SU-DHL-6 (cell line): ENCODE measurements at regions not wholly inside any gene's neighbourhood (a gene's known extent, or its start where the extent isn't known, plus 50 kb on each side); places are given as distances from the start of the nearest gene placed in this dataset.

Experiments
- H2AFZ ChIP-seq: fragments of 200-600 bp; sonication (generic); 2 replicates; pipeline ENCODE4 v1.6.1; 2014; ENCODE audit warnings: low read depth, mild to moderate bottlenecking, moderate library complexity, mixed read lengths, antibody characterized with exemption, low read length; ENCODE audit not compliant: severe bottlenecking
- H3F3A ChIP-seq: fragments of 200-600 bp; shearing (Covaris generic); 2 replicates; pipeline ENCODE4 v1.6.0; 2016; ENCODE audit warnings: antibody characterized with exemption, mild to moderate bottlenecking; ENCODE audit not compliant: insufficient read depth
- H3K27ac ChIP-seq: fragments of 200-600 bp; sonication (generic); 2 replicates; pipeline ENCODE4 v1.5.1; 2016; ENCODE audit warnings: low read depth, mild to moderate bottlenecking, low read length, moderate library complexity, mixed read lengths
- H3K27me3 ChIP-seq: fragments of 200-600 bp; sonication (generic), shearing (Covaris generic); 2 replicates; pipeline ENCODE4 v1.6.0; 2014; ENCODE audit warnings: mild to moderate bottlenecking, low read length
- H3K36me3 ChIP-seq: fragments of 200-600 bp; sonication (generic); 2 replicates; pipeline ENCODE4 v1.6.1; 2014; ENCODE audit warnings: mild to moderate bottlenecking, low read length, mixed read lengths
- H3K4me2 ChIP-seq: fragments of 300-600, 200-600 bp; shearing (Covaris generic), sonication (generic); 2 replicates; pipeline ENCODE4 v1.6.0; 2014; ENCODE audit warnings: low read length, low read depth, mild to moderate bottlenecking; ENCODE audit not compliant: poor library complexity, severe bottlenecking
- H3K4me3 ChIP-seq: fragments of 200-600 bp; sonication (generic); 2 replicates; pipeline ENCODE4 v1.5.1; 2014; ENCODE audit warnings: antibody characterized with exemption, low read length, mild to moderate bottlenecking, mixed read lengths; ENCODE audit not compliant: insufficient read depth, poor library complexity, severe bottlenecking
- H3K79me2 ChIP-seq: fragments of 200-600 bp; sonication (generic); 2 replicates; pipeline ENCODE4 v1.6.1; 2014; ENCODE audit warnings: mild to moderate bottlenecking, low read length, moderate library complexity; ENCODE audit not compliant: insufficient read depth
- H3K9ac ChIP-seq: fragments of 200-600 bp; sonication (generic); 2 replicates; pipeline ENCODE4 v1.7.0; 2014; ENCODE audit warnings: mild to moderate bottlenecking, low read length
- H3K9me2 ChIP-seq: fragments of 200-600 bp; sonication (generic); replicated peaks from 2 replicates; pipeline ENCODE4 v1.6.1; 2014; ENCODE audit warnings: low read length; ENCODE audit not compliant: insufficient read depth
- H3K9me3 ChIP-seq: fragments of 200-600 bp; sonication (generic); 2 replicates; pipeline ENCODE4 v1.6.1; 2014; ENCODE audit warnings: low read length, mixed read lengths; ENCODE audit not compliant: insufficient read depth
- H4K20me1 ChIP-seq: fragments of 200-600 bp; sonication (generic); 2 replicates; pipeline ENCODE4 v1.6.1; 2014; ENCODE audit warnings: low read depth, mild to moderate bottlenecking, antibody characterized with exemption, low read length, moderate library complexity, mixed read lengths
- CTCF ChIP-seq: fragments of 200-600 bp; sonication (generic); IDR thresholded peaks from one replicate; pipeline ENCODE4 v1.5.1; 2017; ENCODE audit warnings: antibody characterized with exemption, mild to moderate bottlenecking, low read length, moderate library complexity; ENCODE audit not compliant: insufficient read depth, poor library complexity, severe bottlenecking
- EZH2phosphoT487 ChIP-seq: fragments of 200-600 bp; sonication (generic), shearing (Covaris generic); conservative IDR thresholded peaks from 2 replicates; pipeline ENCODE4 v1.6.1; 2018; ENCODE audit warnings: mild to moderate bottlenecking, antibody characterized with exemption, low read length, moderate library complexity, mixed read lengths

GRCh38 chr7:25550149-25550548, 321.9 kb upstream of the NPVF start:
- no peak overlapping the region for H3K27ac ChIP-seq
- TF ChIP-seq CTCF (no peak), EZH2phosphoT487 (no peak)

GRCh38 chr7:25552998-25553397, 324.7 kb upstream of the NPVF start:
- Histone ChIP-seq H3F3A (no peaks in the 10 kb centered on the region), H3K9me2 (no peaks in the 10 kb centered on the region), H3K9me3 (no peaks in the 10 kb centered on the region), H4K20me1 (no peaks in the 10 kb centered on the region), H3K36me3 (no peaks in the 10 kb centered on the region), H3K4me3 (no peak overlapping the region), H2AFZ (no peak overlapping the region), H3K27ac (no peak overlapping the region), H3K4me2 (no peak overlapping the region), H3K9ac (no peak overlapping the region), H3K27me3 (no peaks in the 10 kb centered on the region), H3K79me2 (no peaks in the 10 kb centered on the region)
- no peak for TF ChIP-seq EZH2phosphoT487
- no peak for TF ChIP-seq CTCF

More at GRCh38 chr7:25550149-25550548, 321.9 kb upstream of the NPVF start:
- no peaks in the 10 kb centered on the region for H3F3A ChIP-seq
- no peaks in the 10 kb centered on the region for H3K36me3 ChIP-seq
- no peak overlapping the region for H2AFZ ChIP-seq
- H3K9me3 ChIP-seq: no peaks in the 10 kb centered on the region
- no peaks in the 10 kb centered on the region for H4K20me1 ChIP-seq
- no peak overlapping the region for H3K4me3 ChIP-seq
- no peak overlapping the region for H3K9ac ChIP-seq
- H3K79me2 ChIP-seq: no peaks in the 10 kb centered on the region
- no peaks in the 10 kb centered on the region for H3K27me3 ChIP-seq
- H3K9me2 ChIP-seq: no peaks in the 10 kb centered on the region
- no peak overlapping the region for H3K4me2 ChIP-seq

- Histone ChIP-seq H4K20me1 (no peaks in the 10 kb centered on the region), H3K36me3 (no peaks in the 10 kb centered on the region), H3K27me3 (no peaks in the 10 kb centered on the region), H3K4me3 (no peak overlapping the region), H3K9me2 (no peaks in the 10 kb centered on the region), H3F3A (no peaks in the 10 kb centered on the region), H3K79me2 (no peaks in the 10 kb centered on the region), H3K4me2 (no peak overlapping the region), H3K9ac (no peak overlapping the region), H3K27ac (no peak overlapping the region), H3K9me3 (no peaks in the 10 kb centered on the region), H2AFZ (no peak overlapping the region)
- TF ChIP-seq CTCF: no peak
- TF ChIP-seq EZH2phosphoT487: no peak
Observed at GRCh38 chr7:25553580-25554291, 325.4 kb upstream of the NPVF start.
